ENCODE measurements at regions not wholly inside any gene's neighbourhood (a gene's known extent, or its start where the extent isn't known, plus 50 kb on each side); places are given as distances from the start of the nearest gene placed in this dataset.

DNA sequence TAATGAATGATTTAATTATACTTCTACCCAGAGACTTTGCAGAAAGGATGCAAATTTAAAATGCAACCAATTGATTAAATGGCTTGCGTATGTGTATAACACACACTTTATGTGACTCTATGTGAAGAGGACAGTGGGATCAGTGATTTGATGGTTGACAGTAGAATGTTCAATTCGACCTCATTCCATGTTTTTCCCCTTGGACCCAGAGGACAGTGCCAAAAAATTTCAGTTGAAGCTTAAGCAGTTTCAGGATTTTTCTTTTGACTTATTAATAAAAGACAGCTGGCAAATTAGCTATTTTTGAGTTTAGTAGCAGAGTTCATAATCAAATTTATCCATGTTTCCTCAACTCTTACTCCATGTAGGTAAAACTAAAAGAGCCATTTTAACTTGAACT is 742.4 kb upstream of the NR2F2 start:
- H3K27me3 ChIP-seq (ENCODE audit: insufficient read depth), result no peaks in the 10 kb centered on the region
- 28% methylated on average over 2 of the region's 2 CpGs for WGBS (ENCODE audit: low lambda C conversion rate)
- ChIA-PET CTCF (no interaction called here), POLR2A (no interaction called here)
- no peak for TF ChIP-seq NRF1 (IDR thresholded peaks at IDR 0.05; ENCODE audit: low read depth, low read length)
- no peak for TF ChIP-seq MXI1 (IDR thresholded peaks at IDR 0.05; ENCODE audit: low read depth, low read length)
- TF ChIP-seq ZBTB33 (IDR thresholded peaks at IDR 0.05; ENCODE audit: borderline replicate concordance, low read depth), result no peak
- TF ChIP-seq EP300 (IDR thresholded peaks at IDR 0.05; ENCODE audit: borderline replicate concordance in 1 of 2, low read depth in 1 of 2, low read length in 1 of 2), result no peak
- TF ChIP-seq USF2 (IDR thresholded peaks at IDR 0.05; ENCODE audit: borderline replicate concordance, low read depth, low read length), result no peak
- no peak for TF ChIP-seq CTCF (IDR thresholded peaks at IDR 0.05)
- no peak for TF ChIP-seq TCF12 (IDR thresholded peaks at IDR 0.05)
- TF ChIP-seq TAF1 (IDR thresholded peaks at IDR 0.05; ENCODE audit: borderline replicate concordance, low read depth, low read length), result no peak
- no peak for TF ChIP-seq FOXJ3 (CRISPR knock-in tag; IDR thresholded peaks at IDR 0.05)
- TF ChIP-seq CHD2 (IDR thresholded peaks at IDR 0.05; ENCODE audit: low read length, partially characterized antibody), result no peak
- no peak for TF ChIP-seq MAX (IDR thresholded peaks at IDR 0.05; ENCODE audit: low read depth)
- TF ChIP-seq EZH2phosphoT487 (IDR thresholded peaks at IDR 0.05; ENCODE audit: borderline replicate concordance, low read depth), result no peak
- TF ChIP-seq JUND (IDR thresholded peaks at IDR 0.05), result no peak
- no peak for TF ChIP-seq RAD21 (IDR thresholded peaks at IDR 0.05; ENCODE audit: low read length)
- no peak for TF ChIP-seq FOXM1 (IDR thresholded peaks at IDR 0.05; ENCODE audit: low read depth)
- no peak for TF ChIP-seq TEAD4 (IDR thresholded peaks at IDR 0.05; ENCODE audit: borderline replicate concordance, insufficient read depth)
- no peaks in the 10 kb centered on the region for H3F3A ChIP-seq (replicated peaks; ENCODE audit: insufficient read depth)
- H3K27ac ChIP-seq (ENCODE audit: low read depth in 2 of 2, low read length in 1 of 2), result no peak overlapping the region
- H2AFZ ChIP-seq (ENCODE audit: low read depth), result no peak overlapping the region
- no peak for DNase-seq
- H3K4me1 ChIP-seq (ENCODE audit: control insufficient read depth in 1 of 2, insufficient read depth in 2 of 2, low read depth in 1 of 2, low read length in 1 of 2), result no peaks in the 10 kb centered on the region
- no peak overlapping the region for H3K9ac ChIP-seq
- no peak overlapping the region for H3K4me2 ChIP-seq
- no peaks in the 10 kb centered on the region for H3K79me2 ChIP-seq (ENCODE audit: insufficient read depth)
- H3K36me3 ChIP-seq (replicated peaks in 1 of 2; ENCODE audit: control insufficient read depth in 1 of 2, insufficient read depth in 2 of 2, low read length in 1 of 2), result no peaks in the 10 kb centered on the region
- H3K9me2 ChIP-seq, result no peaks in the 10 kb centered on the region
- H4K20me1 ChIP-seq (ENCODE audit: insufficient read depth), result no peaks in the 10 kb centered on the region
- no peaks in the 10 kb centered on the region for H3K9me3 ChIP-seq
- H3K4me3 ChIP-seq (ENCODE audit: low read depth in 2 of 2, low read length in 1 of 2), result no peak overlapping the region
